ENCODE measurements at regions not wholly inside any gene's neighbourhood (a gene's known extent, or its start where the extent isn't known, plus 50 kb on each side); places are given as distances from the start of the nearest gene placed in this dataset.

DNA sequence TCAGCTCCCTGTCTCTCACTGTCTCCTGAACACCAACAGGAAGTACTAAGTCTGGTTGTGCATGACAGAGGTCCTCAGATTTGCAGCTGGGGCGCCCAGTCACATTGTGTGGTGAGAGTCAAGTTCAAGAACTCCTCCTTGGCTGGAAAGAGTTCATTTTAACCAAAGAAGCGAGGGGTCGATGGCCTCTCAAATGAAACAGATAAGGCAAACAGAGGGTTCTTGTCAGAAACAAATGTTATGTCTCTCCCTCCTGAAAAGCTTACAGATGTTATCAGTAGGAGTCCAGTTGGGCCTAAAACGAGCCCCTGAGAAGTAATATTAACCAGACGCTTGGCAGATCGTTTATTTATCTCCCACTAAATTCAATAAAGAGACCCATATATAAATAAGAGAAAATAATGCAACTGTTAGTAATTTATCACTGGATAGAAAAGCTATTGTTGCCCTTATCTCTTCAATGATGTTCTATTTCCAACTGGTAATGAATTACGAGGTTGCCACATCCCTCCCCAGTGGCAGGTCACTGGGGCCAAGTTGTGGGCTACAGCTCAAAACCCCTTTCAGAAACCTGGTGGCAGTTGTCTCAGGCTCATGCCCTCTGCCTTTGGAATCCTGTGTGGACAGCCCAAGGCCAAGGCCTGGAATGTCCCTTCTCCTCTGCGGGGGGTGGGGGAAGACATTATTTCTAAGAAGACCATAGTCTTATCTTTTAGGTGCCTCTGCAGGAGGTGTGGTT is 307.5 kb upstream of the DYNLRB2 start:
- no peaks in the 10 kb centered on the region for H3K9me3 ChIP-seq (ENCODE audit: control insufficient read depth, low read length)
- no peak overlapping the region for H3K4me3 ChIP-seq (ENCODE audit: insufficient read depth, low read depth, low read length)
- no peaks in the 10 kb centered on the region for H3K4me1 ChIP-seq (ENCODE audit: control insufficient read depth, insufficient read depth, low read length)
- no peaks in the 10 kb centered on the region for H3K36me3 ChIP-seq (ENCODE audit: control insufficient read depth, insufficient read depth, low read length)
- H3K27me3 ChIP-seq (ENCODE audit: control insufficient read depth, insufficient read depth, low read length, poor library complexity, severe bottlenecking) = no peaks in the 10 kb centered on the region
- 81 to 83% methylated on average over 5 to 6 of the region's 8 CpGs for WGBS, 2 experiments
- no peak overlapping the region for H3K27ac ChIP-seq (ENCODE audit: insufficient read depth, low read depth, low read length, poor library complexity, severe bottlenecking)

DNA sequence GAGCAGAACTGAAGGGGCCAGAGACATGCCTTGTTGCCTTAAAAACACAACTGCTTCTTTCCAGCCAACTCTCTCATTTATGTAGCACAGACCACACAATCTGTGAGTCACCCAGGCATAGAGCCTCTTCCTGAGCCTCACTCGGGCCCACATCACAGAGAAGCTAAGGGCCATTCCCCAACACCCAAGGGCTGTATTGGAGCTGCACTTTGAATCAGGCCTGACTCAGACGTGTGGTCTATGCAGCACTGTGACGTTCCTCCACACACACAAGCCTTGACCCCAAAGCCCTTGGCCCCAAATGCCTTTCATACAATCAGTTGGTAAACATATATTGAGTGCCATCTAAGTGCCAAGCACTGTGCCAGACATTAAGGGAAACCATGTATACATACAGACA is 308.9 kb upstream of the DYNLRB2 start:
- no peaks in the 10 kb centered on the region for H3K36me3 ChIP-seq (ENCODE audit: control insufficient read depth, insufficient read depth, low read length)
- no peaks in the 10 kb centered on the region for H3K4me1 ChIP-seq (ENCODE audit: control insufficient read depth, insufficient read depth, low read length)
- H3K9me3 ChIP-seq (ENCODE audit: control insufficient read depth, low read length) = no peaks in the 10 kb centered on the region
- H3K27ac ChIP-seq (ENCODE audit: insufficient read depth, low read depth, low read length, poor library complexity, severe bottlenecking) = no peak overlapping the region
- 88 to 94% methylated on average over 3 of the region's 3 CpGs for WGBS, 2 experiments
- H3K27me3 ChIP-seq (ENCODE audit: control insufficient read depth, insufficient read depth, low read length, poor library complexity, severe bottlenecking) = no peaks in the 10 kb centered on the region
- H3K4me3 ChIP-seq (ENCODE audit: insufficient read depth, low read depth, low read length) = no peak overlapping the region

GRCh38 chr16:80231121-80231520 is 309.7 kb upstream of the DYNLRB2 start:
- Histone ChIP-seq H3K27me3 (ENCODE audit: control insufficient read depth, insufficient read depth, low read length, poor library complexity, severe bottlenecking) (no peaks in the 10 kb centered on the region), H3K4me1 (ENCODE audit: control insufficient read depth, insufficient read depth, low read length) (no peaks in the 10 kb centered on the region), H3K27ac (ENCODE audit: insufficient read depth, low read depth, low read length, poor library complexity, severe bottlenecking) (no peak overlapping the region), H3K36me3 (ENCODE audit: control insufficient read depth, insufficient read depth, low read length) (no peaks in the 10 kb centered on the region), H3K9me3 (ENCODE audit: control insufficient read depth, low read length) (no peaks in the 10 kb centered on the region), H3K4me3 (ENCODE audit: insufficient read depth, low read depth, low read length) (no peak overlapping the region)

DNA sequence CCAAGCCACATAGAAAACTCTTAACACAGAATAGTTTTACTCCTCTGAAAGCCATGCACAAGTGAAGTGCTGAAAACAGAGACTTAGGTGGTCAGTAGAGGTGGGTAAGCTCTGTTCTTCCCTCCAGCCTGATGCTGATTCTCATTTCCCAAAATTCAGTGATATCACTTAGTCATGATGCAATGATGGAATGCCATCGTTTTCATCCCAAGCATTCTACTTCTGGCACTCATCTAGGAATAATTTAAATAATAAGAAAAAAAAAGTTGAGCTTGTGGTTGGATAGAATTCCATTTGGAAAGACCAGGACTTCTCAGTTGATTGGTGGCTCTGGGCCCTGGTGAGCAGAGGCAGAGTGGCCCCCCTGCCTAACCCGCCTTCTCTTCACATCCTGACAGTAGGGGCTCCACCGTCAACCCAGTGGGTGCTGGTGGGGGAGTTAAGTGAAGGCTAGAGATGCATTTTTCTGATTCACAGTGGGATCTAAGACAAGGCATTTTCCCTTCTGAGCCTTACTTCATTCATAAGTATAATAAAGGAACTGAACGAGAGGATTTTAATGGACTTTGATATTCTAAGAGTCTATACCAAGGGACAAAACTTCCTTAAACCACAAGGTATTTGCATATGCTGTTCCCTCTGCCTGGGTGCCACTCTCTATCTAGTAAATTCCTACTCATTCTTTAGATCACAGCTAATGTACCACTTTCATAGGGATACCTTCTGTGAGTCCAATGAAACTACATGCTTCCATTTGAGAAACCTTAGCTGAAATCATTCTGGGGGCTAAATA is 310.3 kb upstream of the DYNLRB2 start:
- H3K9me3 ChIP-seq (ENCODE audit: control insufficient read depth, low read length) = no peaks in the 10 kb centered on the region
- no peaks in the 10 kb centered on the region for H3K27me3 ChIP-seq (ENCODE audit: control insufficient read depth, insufficient read depth, low read length, poor library complexity, severe bottlenecking)
- H3K36me3 ChIP-seq (ENCODE audit: control insufficient read depth, insufficient read depth, low read length) = no peaks in the 10 kb centered on the region
- WGBS, 2 experiments = 82% methylated on average over 3 of the region's 4 CpGs; no CpG with 5 or more reads in 1 of the 2 experiments
- no peak overlapping the region for H3K27ac ChIP-seq (ENCODE audit: insufficient read depth, low read depth, low read length, poor library complexity, severe bottlenecking)
- H3K4me1 ChIP-seq (ENCODE audit: control insufficient read depth, insufficient read depth, low read length) = no peaks in the 10 kb centered on the region
- H3K4me3 ChIP-seq (ENCODE audit: insufficient read depth, low read depth, low read length) = no peak overlapping the region

DNA sequence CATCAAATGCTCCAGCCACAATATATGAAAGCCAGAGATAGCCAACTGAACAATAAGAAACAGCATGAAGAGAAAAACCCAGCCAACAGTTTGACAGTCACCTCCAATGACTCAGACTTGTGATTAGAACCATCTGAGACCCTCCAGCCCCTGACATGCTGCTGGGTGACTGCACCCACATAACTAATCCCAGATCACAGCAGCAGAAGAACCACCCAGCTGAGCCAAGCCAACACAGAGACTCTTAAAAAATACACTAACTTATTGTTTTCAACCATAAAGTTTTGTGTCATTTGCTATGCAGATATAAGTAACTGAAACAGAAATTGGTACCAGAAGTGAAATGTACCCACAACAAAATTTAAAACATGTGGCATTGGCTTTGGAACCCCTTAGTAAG is 314.3 kb upstream of the DYNLRB2 start:
- no peaks in the 10 kb centered on the region for H3K4me1 ChIP-seq (ENCODE audit: control insufficient read depth, insufficient read depth, low read length)
- no peak overlapping the region for H3K4me3 ChIP-seq (ENCODE audit: insufficient read depth, low read depth, low read length)
- no peak overlapping the region for H3K27ac ChIP-seq (ENCODE audit: insufficient read depth, low read depth, low read length, poor library complexity, severe bottlenecking)
- H3K27me3 ChIP-seq (ENCODE audit: control insufficient read depth, insufficient read depth, low read length, poor library complexity, severe bottlenecking) = no peaks in the 10 kb centered on the region
- no peaks in the 10 kb centered on the region for H3K36me3 ChIP-seq (ENCODE audit: control insufficient read depth, insufficient read depth, low read length)
- H3K9me3 ChIP-seq (ENCODE audit: control insufficient read depth, low read length) = no peaks in the 10 kb centered on the region

DNA sequence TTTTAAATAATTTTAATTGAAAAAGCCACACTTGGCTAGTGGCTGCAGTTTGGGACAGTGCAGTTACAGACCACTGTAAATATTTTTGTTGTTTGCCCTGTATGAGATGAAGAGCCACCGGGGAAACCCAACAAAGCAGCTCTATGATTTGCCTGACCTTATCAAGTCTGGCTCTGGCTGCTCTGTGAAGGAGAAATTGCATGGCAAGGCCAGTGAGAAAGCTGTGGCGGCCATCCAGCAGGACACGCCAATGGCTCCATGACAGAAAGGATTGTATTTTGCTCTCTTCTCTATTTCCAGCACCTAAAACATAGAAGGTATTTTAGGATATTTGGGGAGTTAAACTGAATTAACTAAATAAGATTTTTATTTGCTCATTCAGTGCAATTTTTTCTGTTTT is 330.0 kb upstream of the DYNLRB2 start:
- Histone ChIP-seq H3K9me3 (ENCODE audit: control insufficient read depth, low read length) (no peaks in the 10 kb centered on the region), H3K36me3 (ENCODE audit: control insufficient read depth, insufficient read depth, low read length) (no peaks in the 10 kb centered on the region), H3K27ac (ENCODE audit: insufficient read depth, low read depth, low read length, poor library complexity, severe bottlenecking) (no peak overlapping the region), H3K27me3 (ENCODE audit: control insufficient read depth, insufficient read depth, low read length, poor library complexity, severe bottlenecking) (no peaks in the 10 kb centered on the region), H3K4me1 (ENCODE audit: control insufficient read depth, insufficient read depth, low read length) (no peaks in the 10 kb centered on the region), H3K4me3 (ENCODE audit: insufficient read depth, low read depth, low read length) (no peak overlapping the region)
- 90 to 98% methylated on average over 2 to 3 of the region's 3 CpGs for WGBS, 2 experiments

- H3K4me3 ChIP-seq (ENCODE audit: insufficient read depth, low read depth, low read length) = no peak overlapping the region
- 90 to 95% methylated on average over 2 of the region's 3 CpGs for WGBS, 2 experiments
- no peaks in the 10 kb centered on the region for H3K36me3 ChIP-seq (ENCODE audit: control insufficient read depth, insufficient read depth, low read length)
- no peaks in the 10 kb centered on the region for H3K27me3 ChIP-seq (ENCODE audit: control insufficient read depth, insufficient read depth, low read length, poor library complexity, severe bottlenecking)
- H3K4me1 ChIP-seq (ENCODE audit: control insufficient read depth, insufficient read depth, low read length) = no peaks in the 10 kb centered on the region
- no peaks in the 10 kb centered on the region for H3K9me3 ChIP-seq (ENCODE audit: control insufficient read depth, low read length)
- H3K27ac ChIP-seq (ENCODE audit: insufficient read depth, low read depth, low read length, poor library complexity, severe bottlenecking) = no peak overlapping the region
Measured at GRCh38 chr16:80208743-80209142, 332.1 kb upstream of the DYNLRB2 start.

DNA sequence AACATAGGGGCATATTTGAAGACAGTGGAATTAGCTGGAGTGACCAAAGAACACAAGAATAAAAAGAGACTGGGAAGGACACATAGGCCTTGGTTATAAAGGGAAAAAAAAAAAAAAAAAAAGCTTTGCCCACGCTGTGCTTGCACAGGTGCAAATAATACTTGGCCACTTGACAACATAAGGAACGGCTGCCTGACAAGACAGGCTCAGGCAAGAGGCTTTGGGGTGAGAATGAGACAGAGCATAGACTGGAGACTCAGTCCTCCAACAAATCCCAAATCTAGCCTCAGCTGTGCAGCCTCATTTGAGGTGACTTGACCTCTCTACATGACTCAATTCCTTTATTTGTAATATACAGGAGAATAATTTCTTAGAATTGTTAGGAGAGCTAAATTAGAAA is 332.8 kb upstream of the DYNLRB2 start:
- no peak overlapping the region for H3K4me3 ChIP-seq (ENCODE audit: insufficient read depth, low read depth, low read length)
- H3K36me3 ChIP-seq (ENCODE audit: control insufficient read depth, insufficient read depth, low read length) = no peaks in the 10 kb centered on the region
- no peak overlapping the region for H3K27ac ChIP-seq (ENCODE audit: insufficient read depth, low read depth, low read length, poor library complexity, severe bottlenecking)
- H3K4me1 ChIP-seq (ENCODE audit: control insufficient read depth, insufficient read depth, low read length) = no peaks in the 10 kb centered on the region
- 61 to 67% methylated on average over 2 of the region's 2 CpGs for WGBS, 2 experiments
- H3K9me3 ChIP-seq (ENCODE audit: control insufficient read depth, low read length) = no peaks in the 10 kb centered on the region
- no peaks in the 10 kb centered on the region for H3K27me3 ChIP-seq (ENCODE audit: control insufficient read depth, insufficient read depth, low read length, poor library complexity, severe bottlenecking)

- Histone ChIP-seq H3K4me3 (ENCODE audit: insufficient read depth, low read depth, low read length) (no peak overlapping the region), H3K27me3 (ENCODE audit: control insufficient read depth, insufficient read depth, low read length, poor library complexity, severe bottlenecking) (no peaks in the 10 kb centered on the region), H3K27ac (ENCODE audit: insufficient read depth, low read depth, low read length, poor library complexity, severe bottlenecking) (no peak overlapping the region), H3K4me1 (ENCODE audit: control insufficient read depth, insufficient read depth, low read length) (no peaks in the 10 kb centered on the region), H3K9me3 (ENCODE audit: control insufficient read depth, low read length) (no peaks in the 10 kb centered on the region), H3K36me3 (ENCODE audit: control insufficient read depth, insufficient read depth, low read length) (no peaks in the 10 kb centered on the region)
- WGBS, 2 experiments = 94 to 95% methylated on average over 3 of the region's 3 CpGs
Measured at GRCh38 chr16:80203821-80204220, 337.0 kb upstream of the DYNLRB2 start.

DNA sequence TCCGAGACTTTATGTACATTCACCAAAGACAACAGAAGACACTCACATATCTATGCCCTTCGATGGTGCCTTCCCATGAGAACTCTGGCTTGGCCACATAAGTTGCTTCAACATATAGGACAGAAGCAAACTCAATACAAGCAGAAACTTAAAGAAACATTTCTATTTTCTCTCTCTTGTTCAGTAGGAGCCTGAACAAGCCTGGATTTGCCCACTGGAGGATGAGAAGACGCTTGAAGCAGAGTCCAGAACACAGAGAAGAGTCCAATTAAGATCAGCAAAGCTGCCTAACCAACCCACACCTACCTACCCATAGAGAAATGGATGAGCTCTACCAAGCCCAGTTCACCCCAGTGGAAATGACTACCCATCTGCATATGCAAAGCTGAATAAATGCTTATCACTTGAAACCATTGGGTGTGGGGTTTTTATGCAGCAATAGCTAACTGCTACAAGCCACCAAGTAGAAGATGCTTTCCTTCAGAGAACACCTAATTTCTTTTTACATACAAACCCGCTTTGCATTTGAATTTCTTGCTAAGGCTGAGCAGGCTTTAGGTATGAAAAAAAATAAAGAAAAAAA is 337.9 kb upstream of the DYNLRB2 start:
- H3K27me3 ChIP-seq (ENCODE audit: control insufficient read depth, insufficient read depth, low read length, poor library complexity, severe bottlenecking) = no peaks in the 10 kb centered on the region
- no peaks in the 10 kb centered on the region for H3K4me1 ChIP-seq (ENCODE audit: control insufficient read depth, insufficient read depth, low read length)
- H3K36me3 ChIP-seq (ENCODE audit: control insufficient read depth, insufficient read depth, low read length) = no peaks in the 10 kb centered on the region
- H3K27ac ChIP-seq (ENCODE audit: insufficient read depth, low read depth, low read length, poor library complexity, severe bottlenecking) = no peak overlapping the region
- H3K4me3 ChIP-seq (ENCODE audit: insufficient read depth, low read depth, low read length) = no peak overlapping the region
- 79 to 93% methylated on average over 3 to 4 of the region's 4 CpGs for WGBS, 2 experiments
- H3K9me3 ChIP-seq (ENCODE audit: control insufficient read depth, low read length) = no peaks in the 10 kb centered on the region
